SH-SY5Y (cell line): ENCODE measurements at regions not wholly inside any gene's neighbourhood (a gene's known extent, or its start where the extent isn't known, plus 50 kb on each side); places are given as distances from the start of the nearest gene placed in this dataset.

Experiments
- GATA2 ChIP-seq: IDR thresholded peaks from 2 replicates; pipeline ENCODE4 v1.6.1; 2011; ENCODE audit warnings: mild to moderate bottlenecking, low read depth, low read length
- GATA3 ChIP-seq: IDR thresholded peaks from 2 replicates; pipeline ENCODE4 v1.6.1; 2011; ENCODE audit warnings: low read depth, mild to moderate bottlenecking, low read length, moderate library complexity

DNA sequence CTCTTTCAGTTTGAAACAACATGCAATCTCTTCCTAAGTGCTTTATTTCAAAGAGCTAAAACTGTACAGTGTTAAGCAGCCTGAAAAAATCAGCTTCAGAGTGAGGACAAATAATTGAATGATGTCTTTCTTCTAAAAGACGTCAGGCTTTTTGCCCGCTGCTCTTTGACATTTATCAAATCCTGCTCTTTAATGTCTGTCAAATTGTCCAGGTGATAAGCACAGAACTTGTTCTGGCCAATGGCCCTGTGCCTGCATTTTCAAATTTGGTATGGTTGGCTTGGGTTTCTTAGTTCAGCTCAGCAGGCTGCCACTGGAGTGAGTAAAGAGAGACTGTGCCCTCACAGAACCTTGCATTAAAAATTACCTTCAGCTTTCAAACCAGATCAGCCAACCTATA lies 712.9 kb upstream of the LCORL start:
- no peak for TF ChIP-seq GATA2
- TF ChIP-seq GATA3, result no peak

DNA sequence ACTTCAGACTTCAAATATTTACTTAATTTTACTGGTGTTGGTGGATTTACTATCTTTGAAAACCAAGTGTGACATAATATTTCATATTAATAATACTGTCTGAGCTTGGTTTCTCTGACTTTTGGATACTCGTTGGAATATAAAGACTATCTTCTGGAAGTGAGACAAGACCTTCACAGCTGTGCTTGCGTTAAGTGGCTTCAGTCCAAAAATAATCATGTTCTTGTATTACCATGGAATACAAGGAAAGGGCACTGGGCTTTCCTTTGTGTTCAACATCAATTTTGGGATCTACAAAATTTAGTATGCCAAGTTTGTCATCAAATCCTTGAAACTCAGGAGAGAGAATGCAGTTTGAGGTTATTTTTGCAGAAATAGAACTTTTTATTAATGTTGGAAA lies 712.4 kb upstream of the LCORL start:
- no peak for TF ChIP-seq GATA3
- no peak for TF ChIP-seq GATA2

DNA sequence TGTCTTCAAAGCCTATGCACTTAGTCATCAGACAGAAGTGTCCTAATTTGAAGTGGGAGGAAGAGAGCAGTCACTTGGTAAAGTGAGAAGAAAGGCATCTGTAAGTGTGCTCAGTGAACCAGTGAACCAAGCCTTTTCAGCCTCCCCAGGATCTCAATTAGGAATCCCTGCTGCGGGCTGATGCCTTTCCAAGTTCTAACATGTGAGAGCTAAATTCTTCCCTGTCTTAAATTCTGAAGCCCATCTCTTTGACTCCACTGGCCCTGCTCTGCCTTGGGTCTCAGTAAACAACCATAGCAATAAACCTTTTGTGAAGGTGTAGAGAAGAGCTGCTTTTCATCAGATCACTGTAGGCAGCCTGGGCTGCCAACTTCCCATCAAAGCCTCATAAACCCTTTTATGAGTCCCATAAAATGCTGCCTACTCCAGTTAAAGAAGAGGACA lies 701.2 kb upstream of the LCORL start:
- TF ChIP-seq GATA2 (no peak), GATA3 (no peak)

DNA sequence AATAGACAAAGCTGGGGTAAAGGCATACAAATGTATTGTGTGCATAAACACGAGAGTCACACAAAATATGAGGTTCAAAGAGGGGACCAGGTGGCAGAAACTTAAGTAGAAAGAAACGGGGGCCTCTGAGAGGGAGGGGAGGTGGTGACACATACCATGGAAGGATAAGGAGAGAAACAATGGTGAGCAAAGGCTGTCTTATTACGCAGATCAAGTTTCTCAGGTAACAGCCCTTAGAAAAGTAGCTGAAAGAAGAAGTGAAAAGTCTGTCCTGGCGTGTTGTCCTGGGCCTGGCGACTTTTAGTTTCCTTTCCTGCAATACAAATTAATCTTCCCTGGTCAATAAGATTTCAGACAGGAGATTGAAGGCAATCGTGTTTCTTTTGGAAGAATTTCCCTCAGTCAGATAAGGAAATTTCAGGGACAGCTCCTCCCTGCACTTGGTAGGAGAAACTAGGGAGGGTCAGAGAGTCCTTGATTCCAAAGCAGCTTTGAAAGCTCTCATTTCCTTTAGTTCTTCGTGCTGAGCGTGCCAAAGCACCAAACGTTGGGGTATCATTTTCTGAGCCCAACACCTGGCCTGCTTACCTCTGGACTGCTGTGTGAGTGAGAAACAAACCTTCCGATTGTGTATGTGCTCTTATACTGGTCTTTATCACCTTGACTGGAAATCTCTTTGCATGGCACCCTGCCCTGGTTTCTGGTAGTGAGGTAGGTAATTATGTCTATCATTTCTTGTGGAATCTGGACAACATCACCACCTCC lies 676.7 kb upstream of the LCORL start:
- TF ChIP-seq GATA3 (no peak), GATA2 (no peak)

DNA sequence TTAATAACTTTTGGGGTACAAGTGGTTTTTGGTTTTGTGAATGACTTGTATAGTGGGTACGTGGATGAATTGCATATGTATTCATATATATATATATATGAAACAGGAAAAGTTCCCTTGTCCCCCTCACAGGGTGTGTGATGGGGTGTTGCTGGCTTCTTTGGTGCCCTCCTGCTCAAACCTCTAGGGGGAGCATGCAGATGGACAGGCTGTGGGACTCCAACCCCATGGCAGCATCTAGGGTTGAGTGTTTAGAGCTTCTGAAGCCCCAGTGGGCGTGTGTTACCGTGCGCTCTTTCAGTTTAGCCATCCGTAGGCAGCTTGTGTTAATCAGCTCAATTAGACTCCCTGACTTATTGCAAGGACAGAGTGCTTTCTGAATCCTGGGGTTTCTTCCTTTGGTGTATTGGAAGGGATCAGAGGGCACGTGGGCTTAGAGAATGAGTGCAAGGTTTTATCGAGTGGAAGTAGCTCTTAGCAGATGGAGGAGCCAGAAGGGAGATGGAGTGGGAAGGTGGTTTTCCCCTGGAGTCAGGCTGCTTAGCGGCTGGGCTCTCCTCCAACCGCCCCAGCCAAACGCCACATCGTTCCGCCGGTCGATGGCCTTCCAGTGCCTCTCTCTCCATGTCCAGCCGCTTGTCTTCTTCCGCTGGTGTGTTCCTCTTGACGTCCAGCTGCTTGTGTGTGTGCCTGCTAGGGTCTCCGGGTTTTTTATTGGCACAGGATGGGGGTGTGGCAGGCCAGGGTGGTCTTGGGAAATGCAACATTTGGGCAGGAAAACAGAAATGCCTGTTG lies 674.4 kb upstream of the LCORL start:
- no peak for TF ChIP-seq GATA3
- no peak for TF ChIP-seq GATA2

DNA sequence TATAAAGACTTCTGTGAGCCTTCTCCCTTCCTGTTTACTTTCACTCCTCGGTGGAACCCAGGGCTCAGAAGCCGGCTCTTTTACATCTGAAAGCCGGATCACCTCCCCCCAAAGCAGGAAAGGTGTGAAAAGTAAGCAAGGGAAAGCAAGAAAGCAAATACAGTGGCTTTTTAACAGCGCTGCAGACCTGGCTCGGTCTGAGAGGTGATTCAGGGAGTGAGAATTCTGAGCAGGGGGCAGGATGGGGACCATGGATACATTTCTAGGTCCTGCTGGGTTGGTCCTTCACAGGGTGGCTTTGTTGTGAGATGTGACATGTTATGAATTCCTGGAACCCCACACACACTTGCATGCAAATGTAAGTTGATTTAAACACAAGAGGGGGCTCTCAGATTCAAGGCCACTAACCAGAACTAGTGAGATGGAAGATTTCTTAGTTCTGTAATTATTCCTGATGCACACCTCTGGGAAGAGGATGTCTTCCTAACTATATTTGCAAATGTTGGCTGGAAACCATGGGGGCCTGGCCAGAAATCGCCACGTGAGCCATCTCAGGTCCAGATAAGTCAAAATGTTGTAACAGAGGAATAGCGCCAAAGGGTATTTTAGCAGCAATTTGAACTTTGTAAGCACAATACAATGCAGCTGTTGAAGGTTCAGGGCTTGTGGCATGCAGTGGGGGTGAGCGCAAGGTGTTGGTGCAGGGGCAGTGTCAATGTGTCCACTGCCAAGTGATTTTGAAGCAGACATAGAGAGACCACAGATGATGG lies 670.1 kb upstream of the LCORL start:
- TF ChIP-seq GATA3, result no peak

DNA sequence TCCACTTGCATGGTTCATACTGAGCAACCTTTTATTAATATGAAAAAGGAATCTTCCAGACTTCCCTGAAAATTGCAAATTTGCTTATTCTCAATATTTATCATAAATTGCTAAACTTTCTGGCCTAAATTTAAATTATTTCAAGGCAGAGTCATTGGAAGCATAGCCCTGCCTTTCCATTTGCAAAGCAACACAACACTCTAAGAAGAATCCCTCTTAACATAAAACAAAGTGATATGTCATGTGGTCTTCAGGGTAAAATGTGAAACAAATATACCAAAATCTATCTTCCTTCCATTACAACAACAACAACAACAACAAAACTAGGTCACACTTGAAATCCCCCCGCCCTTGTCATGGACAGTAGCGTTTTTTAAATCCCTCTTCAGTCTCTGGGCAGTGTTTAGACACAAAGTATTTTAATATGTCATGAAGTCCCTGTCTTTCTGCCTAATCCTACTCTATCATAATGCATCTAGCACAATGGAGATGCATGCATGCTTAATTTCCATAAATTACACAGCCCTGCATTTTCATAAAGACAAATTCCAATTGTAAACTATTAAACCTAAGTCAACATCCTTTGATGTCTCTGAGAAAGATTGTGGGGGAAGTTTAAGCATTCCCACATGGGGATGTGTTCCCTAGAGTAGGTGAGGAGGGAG lies 668.9 kb upstream of the LCORL start:
- TF ChIP-seq GATA3 (no peak), GATA2 (no peak)

DNA sequence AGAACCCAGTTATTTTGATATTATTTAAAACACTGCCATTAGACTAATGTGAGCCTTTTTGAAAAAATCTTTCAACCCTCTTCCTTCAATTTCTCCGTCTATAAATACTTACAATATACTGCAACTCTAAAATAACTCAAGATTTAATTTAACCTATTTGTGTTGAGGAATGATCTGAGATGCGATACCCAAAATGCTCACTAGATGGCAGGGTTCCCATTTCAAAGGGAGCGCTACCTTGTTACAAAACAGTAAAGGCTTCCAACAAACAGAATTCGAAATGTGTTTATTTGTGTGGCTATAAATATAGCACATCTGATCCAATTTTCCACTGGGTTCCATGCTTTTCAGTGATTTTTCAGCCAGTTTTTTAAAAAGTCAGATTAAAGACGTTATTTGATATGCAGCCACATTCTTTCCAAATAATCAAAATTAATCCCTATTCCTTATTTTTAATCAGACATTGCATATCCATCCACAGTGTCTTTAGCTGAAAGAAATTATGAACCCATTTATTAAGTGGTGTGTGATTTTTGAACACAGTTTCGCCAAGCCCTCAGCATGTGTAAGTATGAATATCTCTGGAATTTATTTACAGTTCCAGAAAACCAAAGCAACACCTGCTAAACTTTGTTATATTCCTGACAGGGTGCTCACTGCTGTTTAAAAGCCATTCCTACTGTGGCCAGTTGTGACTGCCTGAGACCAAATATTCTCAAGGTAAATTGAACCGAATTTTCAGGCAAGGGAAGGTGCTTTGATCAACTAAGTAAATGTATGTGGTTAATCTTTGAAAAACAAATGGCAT lies 668.0 kb upstream of the LCORL start:
- TF ChIP-seq GATA2 (no peak), GATA3 (no peak)

DNA sequence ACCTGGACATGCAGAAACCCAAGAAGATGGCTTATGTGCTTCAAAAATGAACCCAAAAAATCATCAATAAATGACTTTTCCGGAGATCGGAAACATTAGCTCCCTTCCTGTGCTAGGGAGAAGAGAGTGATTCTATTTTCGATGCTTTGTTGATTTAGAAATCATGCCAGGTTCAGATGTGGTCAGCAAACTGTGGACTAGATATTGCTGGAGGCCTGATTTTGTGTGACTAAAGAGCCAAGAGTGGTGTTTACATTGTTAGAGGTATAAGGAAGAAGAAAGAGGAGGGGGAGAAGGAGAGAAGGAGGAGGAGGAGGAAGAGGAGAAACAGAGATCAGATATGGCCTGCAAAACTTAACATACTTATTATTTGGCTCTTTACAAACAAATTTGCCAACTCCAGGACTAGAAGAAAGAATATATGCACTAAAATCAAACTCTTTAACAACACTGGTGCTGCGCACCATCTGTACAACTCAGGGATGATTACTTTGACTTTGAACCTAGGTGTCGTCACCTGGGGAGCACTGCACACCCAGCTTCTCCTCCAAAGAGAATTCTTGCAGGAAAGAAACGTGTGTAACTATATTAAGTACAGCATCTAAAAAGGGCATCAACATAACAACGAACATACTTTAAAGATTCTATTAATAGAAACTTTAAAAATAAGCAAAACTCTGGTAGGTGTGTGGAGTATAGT lies 664.9 kb upstream of the LCORL start:
- TF ChIP-seq GATA3 (no peak), GATA2 (no peak)

DNA sequence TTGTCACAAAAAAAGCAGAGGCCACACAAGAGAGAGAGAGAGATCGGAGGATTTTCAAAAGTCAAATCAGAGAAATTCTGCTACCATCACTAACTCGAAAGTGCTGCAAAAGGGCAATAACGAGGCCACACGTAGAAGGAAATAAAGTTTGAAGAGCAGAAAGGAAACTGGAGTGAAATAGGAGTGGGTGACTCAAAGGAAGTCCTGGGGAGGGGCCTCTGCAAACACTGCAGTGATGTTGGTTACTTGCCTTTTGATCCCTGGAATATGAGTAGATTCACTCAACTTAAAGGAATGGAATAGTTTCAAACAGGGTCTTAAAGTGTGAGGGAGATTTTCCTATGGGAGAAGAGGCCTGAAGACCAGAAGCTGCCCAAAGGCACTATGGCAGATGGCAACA lies 663.4 kb upstream of the LCORL start:
- TF ChIP-seq GATA2, result no peak
- no peak for TF ChIP-seq GATA3

DNA sequence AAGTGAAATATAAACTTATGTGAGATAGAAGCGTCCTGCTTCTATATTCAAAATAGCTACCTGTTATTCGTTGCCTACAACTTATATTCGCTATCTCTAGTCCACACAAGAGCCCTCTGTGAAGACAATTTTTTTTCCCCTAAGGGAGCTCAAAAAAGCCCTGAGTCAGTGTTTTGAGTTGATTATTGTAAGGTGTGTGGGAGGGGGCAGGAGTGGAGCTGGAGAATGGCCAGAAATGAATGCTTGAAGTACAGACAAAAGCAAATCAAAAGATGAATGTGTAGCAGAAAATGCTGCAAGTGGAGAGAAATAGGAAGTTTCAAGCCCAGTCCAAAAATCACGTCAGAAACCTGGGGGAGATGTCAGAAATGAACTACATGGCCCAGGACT lies 655.0 kb upstream of the LCORL start:
- no peak for TF ChIP-seq GATA2
- TF ChIP-seq GATA3, result no peak

DNA sequence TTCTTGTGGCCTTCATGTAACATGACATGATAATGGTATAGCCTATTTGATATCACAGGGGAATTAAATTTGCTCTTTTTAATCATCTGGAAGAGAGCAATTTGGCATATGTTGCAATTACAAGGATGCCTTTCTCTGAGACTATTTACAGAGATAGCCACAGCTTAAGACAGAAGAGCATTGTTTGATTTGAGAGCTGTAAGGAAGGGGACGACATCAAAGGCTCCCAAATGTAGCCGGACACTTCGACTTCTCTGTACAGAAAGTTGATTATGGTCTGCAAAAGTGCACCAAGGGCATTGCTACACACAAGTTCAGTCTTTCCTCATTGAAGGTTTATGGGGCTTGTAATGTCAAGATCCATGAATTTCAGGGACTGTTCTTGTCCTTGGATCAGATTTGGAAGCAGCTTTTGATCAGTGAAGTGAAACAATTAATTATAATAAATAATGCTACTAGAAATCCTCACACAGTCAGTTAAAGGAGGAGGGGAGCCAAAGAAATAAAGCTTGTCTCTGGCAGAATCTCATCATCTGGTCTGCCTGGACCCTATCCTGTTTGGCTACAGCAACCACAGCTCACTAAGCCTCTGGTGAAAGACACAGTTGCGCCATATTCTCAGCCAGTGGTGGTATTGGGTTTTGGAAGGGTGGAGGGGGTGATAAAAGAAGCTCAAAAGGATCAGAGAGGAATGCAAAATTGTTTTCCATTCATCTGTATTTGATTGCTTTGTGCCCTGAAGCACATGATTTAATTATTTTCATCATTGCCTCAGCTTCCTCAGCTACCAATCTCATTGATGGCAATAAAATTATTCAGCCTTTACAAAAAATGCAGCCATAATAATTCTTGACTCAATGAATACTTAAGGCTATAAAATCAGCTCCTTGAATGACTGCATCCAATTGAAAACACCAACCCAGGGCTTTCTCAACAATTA lies 654.3 kb upstream of the LCORL start:
- TF ChIP-seq GATA2 (no peak), GATA3 (no peak)
